Left forelimb (tissue), 1 donor: ENCODE measurements at regions not wholly inside any gene's neighbourhood (a gene's known extent, or its start where the extent isn't known, plus 50 kb on each side); places are given as distances from the start of the nearest gene placed in this dataset.

Experiments used
- DNase-seq: peaks from one replicate; pipeline ENCODE4 v3.0.0-alpha.2; 2018; ENCODE audit warnings: low spot score

GRCh38 chr2:160672211-160672610 lies 178.6 kb upstream of the RBMS1 start:
- DNase-seq = no peak

GRCh38 chr2:160674146-160674750 lies 180.6 kb upstream of the RBMS1 start:
- no peak for DNase-seq

GRCh38 chr2:160679686-160680085 lies 186.1 kb upstream of the RBMS1 start:
- DNase-seq = no peak

GRCh38 chr2:160680294-160680693 lies 186.7 kb upstream of the RBMS1 start:
- DNase-seq = no peak

GRCh38 chr2:160680974-160681373 lies 187.4 kb upstream of the RBMS1 start:
- DNase-seq = no peak

- DNase-seq = no peak
Measured at GRCh38 chr2:160683206-160683605, 189.6 kb upstream of the RBMS1 start.

GRCh38 chr2:160687629-160688028 lies 194.0 kb upstream of the RBMS1 start:
- no peak for DNase-seq

GRCh38 chr2:160689441-160689840 lies 195.8 kb upstream of the RBMS1 start:
- no peak for DNase-seq

- DNase-seq = no peak
Measured at GRCh38 chr2:160694221-160694620, 200.6 kb upstream of the RBMS1 start.

GRCh38 chr2:160694631-160695030 lies 201.0 kb upstream of the RBMS1 start:
- no peak for DNase-seq

- DNase-seq = no peak
Measured at GRCh38 chr2:160695402-160696086, 201.9 kb upstream of the RBMS1 start.

- no peak for DNase-seq
Measured at GRCh38 chr2:160696087-160696452, 202.5 kb upstream of the RBMS1 start.

- DNase-seq = no peak
Measured at GRCh38 chr2:160697817-160698216, 204.2 kb upstream of the RBMS1 start.

- no peak for DNase-seq
Measured at GRCh38 chr2:160700021-160700814, 206.6 kb upstream of the RBMS1 start.

- no peak for DNase-seq
Measured at GRCh38 chr2:160701822-160702221, 208.2 kb upstream of the RBMS1 start.

GRCh38 chr2:160702754-160703153 lies 209.1 kb upstream of the RBMS1 start:
- no peak for DNase-seq

- DNase-seq = no peak
Measured at GRCh38 chr2:160703648-160704585, 210.3 kb upstream of the RBMS1 start.

- no peak for DNase-seq
Measured at GRCh38 chr2:160715428-160715827, 221.8 kb upstream of the RBMS1 start.

GRCh38 chr2:160719116-160719515 lies 225.5 kb upstream of the RBMS1 start:
- no peak for DNase-seq

- DNase-seq = no peak
Measured at GRCh38 chr2:160720098-160720497, 226.5 kb upstream of the RBMS1 start.

GRCh38 chr2:160721089-160722040 lies 227.8 kb upstream of the RBMS1 start:
- no peak for DNase-seq
